Fibroblast of lung (primary cell): ENCODE measurements at regions not wholly inside any gene's neighbourhood (a gene's known extent, or its start where the extent isn't known, plus 50 kb on each side); places are given as distances from the start of the nearest gene placed in this dataset.

Experiments
- EZH2 ChIP-seq: IDR thresholded peaks from 2 replicates; pipeline ENCODE4 v1.5.1; 2012; ENCODE audit warnings: low read length, control low read depth, mild to moderate bottlenecking; ENCODE audit errors: missing control alignments
- TF ChIP-seq, protein P1 (sequence below), 2 donors: IDR thresholded peaks in 1 of 2; conservative IDR thresholded peaks in 1 of 2; 1 replicate in 1 of 2; 2 replicates in 1 of 2; pipeline ENCODE4 v1.5.1; 2011 to 2012; ENCODE audit warnings: low read length in 2 of 2, control low read depth in 1 of 2, inconsistent platforms in 1 of 2, low read depth in 1 of 2, mild to moderate bottlenecking in 1 of 2

DNA sequence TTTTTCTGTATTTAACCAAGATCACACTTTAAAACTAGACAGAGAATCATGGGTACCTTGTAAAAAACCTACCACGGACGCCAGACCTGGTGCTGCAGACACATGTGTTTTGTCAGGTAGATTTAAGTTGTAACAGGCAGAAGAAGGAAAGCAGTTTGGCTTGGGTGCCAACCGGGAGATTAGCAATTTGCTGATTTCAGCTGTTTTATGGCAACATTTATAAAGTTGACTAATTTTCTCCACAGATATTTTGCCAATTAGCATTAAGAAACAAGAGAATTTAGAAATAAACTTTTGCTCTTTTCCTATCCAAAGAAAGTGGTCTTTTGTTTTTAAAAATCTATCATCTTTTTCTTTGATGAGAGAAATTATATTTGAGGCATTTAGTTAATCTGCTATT lies 76.3 kb upstream of the STOX2 start:
- TF ChIP-seq, protein P1, sequence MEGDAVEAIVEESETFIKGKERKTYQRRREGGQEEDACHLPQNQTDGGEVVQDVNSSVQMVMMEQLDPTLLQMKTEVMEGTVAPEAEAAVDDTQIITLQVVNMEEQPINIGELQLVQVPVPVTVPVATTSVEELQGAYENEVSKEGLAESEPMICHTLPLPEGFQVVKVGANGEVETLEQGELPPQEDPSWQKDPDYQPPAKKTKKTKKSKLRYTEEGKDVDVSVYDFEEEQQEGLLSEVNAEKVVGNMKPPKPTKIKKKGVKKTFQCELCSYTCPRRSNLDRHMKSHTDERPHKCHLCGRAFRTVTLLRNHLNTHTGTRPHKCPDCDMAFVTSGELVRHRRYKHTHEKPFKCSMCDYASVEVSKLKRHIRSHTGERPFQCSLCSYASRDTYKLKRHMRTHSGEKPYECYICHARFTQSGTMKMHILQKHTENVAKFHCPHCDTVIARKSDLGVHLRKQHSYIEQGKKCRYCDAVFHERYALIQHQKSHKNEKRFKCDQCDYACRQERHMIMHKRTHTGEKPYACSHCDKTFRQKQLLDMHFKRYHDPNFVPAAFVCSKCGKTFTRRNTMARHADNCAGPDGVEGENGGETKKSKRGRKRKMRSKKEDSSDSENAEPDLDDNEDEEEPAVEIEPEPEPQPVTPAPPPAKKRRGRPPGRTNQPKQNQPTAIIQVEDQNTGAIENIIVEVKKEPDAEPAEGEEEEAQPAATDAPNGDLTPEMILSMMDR (conservative IDR thresholded peaks at IDR 0.05 in 1 of 2, IDR thresholded peaks at IDR 0.05 in 1 of 2; ENCODE audit: low read depth in 1 of 2, low read length in 2 of 2): no peak
- TF ChIP-seq EZH2: no peak
